ENCODE measurements at regions not wholly inside any gene's neighbourhood (a gene's known extent, or its start where the extent isn't known, plus 50 kb on each side); places are given as distances from the start of the nearest gene placed in this dataset.

- no peaks in the 10 kb centered on the region for H3K4me1 ChIP-seq
- H3K9me3 ChIP-seq: no peaks in the 10 kb centered on the region
- DNase-seq (ENCODE audit: low read depth in 1 of 2, low spot score in 1 of 2) (no peak), ATAC-seq (no peak), FAIRE-seq (no peak)
- H3K27ac ChIP-seq: no peak overlapping the region
- ChIA-PET CTCF (interaction anchor here (1.1 to 1.2 kb wide), 2 partner anchors 11 to 34 kb away, joined by 3 to 4 read pairs; no protein-coding TSS in a partner anchor), POLR2A (no interaction called here)
- TF ChIP-seq FOSL2 (IDR thresholded peaks at IDR 0.05) (no peak), FOSL2 (CRISPR knock-in tag; IDR thresholded peaks at IDR 0.05) (no peak)
- no peak overlapping the region for H3K4me3 ChIP-seq
- no peak overlapping the region for H3K4me2 ChIP-seq
- WGBS (ENCODE audit: missing lambda C conversion rate): 16% methylated on average over 3 of the region's 3 CpGs
Observed at GRCh38 chr3:59135096-59135495, 85.3 kb upstream of the CFAP20DC start.

DNA sequence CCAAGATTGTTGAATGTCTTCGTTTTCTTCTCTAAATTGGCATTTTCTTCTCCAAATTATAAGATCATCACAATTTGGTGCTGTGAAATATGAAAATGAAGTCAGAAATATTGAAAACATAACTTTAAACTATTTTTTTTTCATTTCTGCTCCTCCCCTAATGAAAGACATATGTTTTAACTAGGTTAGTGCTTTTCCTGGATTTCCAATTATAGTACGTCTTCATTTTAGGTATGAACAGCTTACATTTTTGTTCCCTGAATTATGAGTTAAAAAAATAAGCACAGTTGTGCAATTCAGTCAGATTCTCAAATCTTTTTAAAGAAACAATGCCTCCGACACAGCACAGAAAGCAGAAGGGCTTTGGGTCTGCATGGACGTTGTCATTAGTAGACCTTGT lies 83.5 kb upstream of the CFAP20DC start:
- Histone ChIP-seq H3K27ac (no peak overlapping the region), H3K4me2 (no peak overlapping the region), H3K9me3 (no peaks in the 10 kb centered on the region), H3K4me1 (no peaks in the 10 kb centered on the region), H3K4me3 (no peak overlapping the region)
- TF ChIP-seq KDM5A (IDR thresholded peaks at IDR 0.05) (no peak), RFX5 (IDR thresholded peaks at IDR 0.05) (no peak), USF2 (IDR thresholded peaks at IDR 0.05) (no peak), NR3C1 (IDR thresholded peaks at IDR 0.05) (no peak), ELK1 (IDR thresholded peaks at IDR 0.05; ENCODE audit: low read depth, low read length) (no peak), FOXS1 (CRISPR knock-in tag; IDR thresholded peaks at IDR 0.05) (no peak), RAD21 (conservative IDR thresholded peaks at IDR 0.05 in 1 of 2, IDR thresholded peaks at IDR 0.05 in 1 of 2) (no peak), EP300 (IDR thresholded peaks at IDR 0.05) (no peak), MAFK (IDR thresholded peaks at IDR 0.05; ENCODE audit: partially characterized antibody) (no peak), HOXA7 (CRISPR knock-in tag; IDR thresholded peaks at IDR 0.05) (no peak), HEYL (CRISPR knock-in tag; IDR thresholded peaks at IDR 0.05) (no peak), POLR2A (IDR thresholded peaks at IDR 0.05; ENCODE audit: low read length) (no peak), RARB (CRISPR knock-in tag; IDR thresholded peaks at IDR 0.05) (no peak), ZSCAN20 (CRISPR knock-in tag; IDR thresholded peaks at IDR 0.05) (no peak), SREBF2 (IDR thresholded peaks at IDR 0.05) (no peak), EHF (CRISPR knock-in tag; IDR thresholded peaks at IDR 0.05) (no peak), RCOR1 (IDR thresholded peaks at IDR 0.05; ENCODE audit: low read depth, low read length) (no peak), ZC3H11A (IDR thresholded peaks at IDR 0.05) (no peak), HES2 (IDR thresholded peaks at IDR 0.05) (no peak)
- ChIA-PET POLR2A (no interaction called here), CTCF (no interaction called here)
- ATAC-seq (no peak), DNase-seq (ENCODE audit: low read depth in 1 of 2, low spot score in 1 of 2) (no peak), FAIRE-seq (no peak)
- 45% methylated on average over 4 of the region's 4 CpGs for WGBS (ENCODE audit: missing lambda C conversion rate)

DNA sequence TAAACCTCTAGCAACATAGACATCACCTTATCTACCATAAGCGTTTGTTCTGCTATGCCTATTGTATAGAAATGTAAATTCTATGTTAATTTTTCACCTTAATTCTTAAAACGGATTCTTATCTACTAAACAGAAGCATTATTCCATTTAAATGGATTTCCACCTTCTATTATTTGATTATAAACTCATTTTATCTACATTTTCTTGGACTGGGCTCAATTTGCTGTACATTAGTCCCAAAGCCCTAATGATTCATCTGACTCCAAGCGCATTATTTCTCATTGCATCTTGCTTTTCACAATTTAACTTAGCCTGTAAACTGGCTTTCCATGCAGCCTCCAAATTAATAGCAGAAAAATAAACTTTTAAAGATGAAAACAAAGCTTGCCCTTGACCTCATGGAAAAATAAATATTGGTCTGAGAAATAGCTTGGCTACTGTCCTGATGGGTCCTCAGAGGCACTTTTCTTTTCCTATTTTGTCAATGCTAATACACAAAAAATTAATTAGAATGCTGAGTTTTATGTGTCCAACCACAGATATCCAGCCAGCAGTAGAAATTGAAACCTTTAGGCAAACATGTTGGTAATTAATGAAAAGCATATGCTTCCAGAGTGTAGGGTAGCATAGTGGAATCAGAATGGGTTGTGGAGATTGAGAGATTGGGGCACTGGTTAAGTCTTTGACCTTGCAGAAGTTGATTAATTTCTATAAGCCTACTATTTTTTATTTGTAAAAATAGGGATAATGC lies 81.4 kb upstream of the CFAP20DC start:
- 53% methylated on average over 3 of the region's 3 CpGs for WGBS (ENCODE audit: missing lambda C conversion rate)
- FAIRE-seq (no peak), ATAC-seq (no peak), DNase-seq (ENCODE audit: low read depth in 1 of 2, low spot score in 1 of 2) (no peak)
- no peak overlapping the region for H3K4me2 ChIP-seq
- no peaks in the 10 kb centered on the region for H3K9me3 ChIP-seq
- ChIA-PET CTCF (no interaction called here), POLR2A (no interaction called here)
- TF ChIP-seq, protein P1, sequence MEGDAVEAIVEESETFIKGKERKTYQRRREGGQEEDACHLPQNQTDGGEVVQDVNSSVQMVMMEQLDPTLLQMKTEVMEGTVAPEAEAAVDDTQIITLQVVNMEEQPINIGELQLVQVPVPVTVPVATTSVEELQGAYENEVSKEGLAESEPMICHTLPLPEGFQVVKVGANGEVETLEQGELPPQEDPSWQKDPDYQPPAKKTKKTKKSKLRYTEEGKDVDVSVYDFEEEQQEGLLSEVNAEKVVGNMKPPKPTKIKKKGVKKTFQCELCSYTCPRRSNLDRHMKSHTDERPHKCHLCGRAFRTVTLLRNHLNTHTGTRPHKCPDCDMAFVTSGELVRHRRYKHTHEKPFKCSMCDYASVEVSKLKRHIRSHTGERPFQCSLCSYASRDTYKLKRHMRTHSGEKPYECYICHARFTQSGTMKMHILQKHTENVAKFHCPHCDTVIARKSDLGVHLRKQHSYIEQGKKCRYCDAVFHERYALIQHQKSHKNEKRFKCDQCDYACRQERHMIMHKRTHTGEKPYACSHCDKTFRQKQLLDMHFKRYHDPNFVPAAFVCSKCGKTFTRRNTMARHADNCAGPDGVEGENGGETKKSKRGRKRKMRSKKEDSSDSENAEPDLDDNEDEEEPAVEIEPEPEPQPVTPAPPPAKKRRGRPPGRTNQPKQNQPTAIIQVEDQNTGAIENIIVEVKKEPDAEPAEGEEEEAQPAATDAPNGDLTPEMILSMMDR (IDR thresholded peaks at IDR 0.05): no peak
- TF ChIP-seq MAFK (IDR thresholded peaks at IDR 0.05; ENCODE audit: partially characterized antibody) (no peak), BCL3 (IDR thresholded peaks at IDR 0.05) (no peak)
- peaks cover 8% of the 10 kb centered on the region; the same call in 1 of the 3 replicates for H3K4me1 ChIP-seq
- no peak overlapping the region for H3K27ac ChIP-seq
- H3K4me3 ChIP-seq: no peak overlapping the region
